NT2/D1 (cell line): ENCODE measurements at regions not wholly inside any gene's neighbourhood (a gene's known extent, or its start where the extent isn't known, plus 50 kb on each side); places are given as distances from the start of the nearest gene placed in this dataset.

Source experiments
- YY1 ChIP-seq: IDR thresholded peaks from 2 replicates; pipeline ENCODE4 v1.6.1; 2011; ENCODE audit not compliant: insufficient read length, insufficient read depth
- ZNF274 ChIP-seq: IDR thresholded peaks from 2 replicates; pipeline ENCODE4 v1.6.1; 2011; ENCODE audit warnings: mild to moderate bottlenecking, low read depth, low read length

GRCh38 chr6:113635222-113635986 is 221.7 kb upstream of the MARCKS start:
- TF ChIP-seq ZNF274, result no peak
- TF ChIP-seq YY1, result no peak
